Suprapubic skin (tissue), 4 donors: ENCODE measurements at regions not wholly inside any gene's neighbourhood (a gene's known extent, or its start where the extent isn't known, plus 50 kb on each side); places are given as distances from the start of the nearest gene placed in this dataset.

Source experiments
- DNase-seq, 2 donors: peaks; one replicate each; pipeline ENCODE4 v3.0.0-alpha.2; 2019; ENCODE audit warnings: low spot score in 2 of 2
- H3K27ac ChIP-seq: fragments of 200-600 bp; sonication (generic); one replicate; pipeline ENCODE4 v1.5.1; 2019
- H3K27me3 ChIP-seq: fragments of 200-600 bp; sonication (generic); one replicate; pipeline ENCODE4 v1.5.1; 2019
- H3K36me3 ChIP-seq: fragments of 200-600 bp; sonication (generic); one replicate; pipeline ENCODE4 v1.5.1; 2019
- H3K4me1 ChIP-seq: fragments of 200-600 bp; sonication (generic); one replicate; pipeline ENCODE4 v1.5.1; 2019
- H3K4me3 ChIP-seq: fragments of 200-600 bp; sonication (generic); one replicate; pipeline ENCODE4 v1.5.1; 2019; ENCODE audit warnings: mild to moderate bottlenecking
- H3K9me3 ChIP-seq: fragments of 200-600 bp; sonication (generic); one replicate; pipeline ENCODE4 v1.5.1; 2019
- EP300 ChIP-seq: sonication (generic); formaldehyde crosslinking; IDR thresholded peaks from one replicate; pipeline ENCODE4 v1.6.1; 2017; ENCODE audit warnings: antibody characterized with exemption
- POLR2A ChIP-seq, 2 donors: fragments of 450-650 bp; IDR thresholded peaks; one replicate each; pipeline ENCODE4 v1.6.1; 2017; ENCODE audit warnings: antibody characterized with exemption in 2 of 2, mild to moderate bottlenecking in 2 of 2, moderate library complexity in 2 of 2
- POLR2AphosphoS5 ChIP-seq, 3 donors: sonication (generic); formaldehyde crosslinking; IDR thresholded peaks; one replicate each; pipeline ENCODE4 v1.6.1; 2017; ENCODE audit warnings: antibody characterized with exemption in 3 of 3
- WGBS: methylation state at CpG from one replicate; pipeline ENCODE4 v1.1.5; 2018; 5-methylcytosine and 5-hydroxymethylcytosine counted together
- TF ChIP-seq, protein P1 (sequence below), 2 donors: fragments of 200-600 bp in 1 of 2; fragments of 450-650 bp in 1 of 2; sonication (generic) in 1 of 2; IDR thresholded peaks; one replicate each; pipeline ENCODE4 v1.5.1; 2016 to 2019; ENCODE audit warnings: antibody characterized with exemption in 2 of 2, mild to moderate bottlenecking in 1 of 2, moderate library complexity in 1 of 2

DNA sequence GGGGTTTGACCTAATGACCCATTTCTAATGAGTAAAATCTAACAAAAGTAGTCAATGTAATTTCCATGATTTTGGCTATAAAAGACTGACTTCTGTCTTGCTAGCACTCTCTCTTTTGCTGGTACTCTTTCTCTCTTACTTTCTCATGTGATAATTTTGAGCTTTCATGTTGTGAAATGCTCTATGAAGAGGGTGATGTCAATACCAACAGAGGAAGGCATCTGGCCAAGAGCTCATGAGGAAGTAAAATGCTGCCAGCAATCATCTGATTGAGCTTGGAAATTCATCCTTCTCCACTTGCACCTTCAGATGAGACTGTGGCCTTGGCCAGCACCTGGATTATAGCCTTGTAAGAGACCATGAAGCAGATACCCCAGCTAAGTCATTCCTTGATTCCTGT lies 347.7 kb downstream of the HS3ST1 start:
- Histone ChIP-seq H3K27me3 (no peaks in the 10 kb centered on the region), H3K9me3 (no peaks in the 10 kb centered on the region), H3K27ac (no peak overlapping the region), H3K36me3 (no peaks in the 10 kb centered on the region), H3K4me1 (no peaks in the 10 kb centered on the region), H3K4me3 (no peak overlapping the region)
- TF ChIP-seq POLR2A (IDR thresholded peaks at IDR 0.05) = no peak
- TF ChIP-seq, protein P1, sequence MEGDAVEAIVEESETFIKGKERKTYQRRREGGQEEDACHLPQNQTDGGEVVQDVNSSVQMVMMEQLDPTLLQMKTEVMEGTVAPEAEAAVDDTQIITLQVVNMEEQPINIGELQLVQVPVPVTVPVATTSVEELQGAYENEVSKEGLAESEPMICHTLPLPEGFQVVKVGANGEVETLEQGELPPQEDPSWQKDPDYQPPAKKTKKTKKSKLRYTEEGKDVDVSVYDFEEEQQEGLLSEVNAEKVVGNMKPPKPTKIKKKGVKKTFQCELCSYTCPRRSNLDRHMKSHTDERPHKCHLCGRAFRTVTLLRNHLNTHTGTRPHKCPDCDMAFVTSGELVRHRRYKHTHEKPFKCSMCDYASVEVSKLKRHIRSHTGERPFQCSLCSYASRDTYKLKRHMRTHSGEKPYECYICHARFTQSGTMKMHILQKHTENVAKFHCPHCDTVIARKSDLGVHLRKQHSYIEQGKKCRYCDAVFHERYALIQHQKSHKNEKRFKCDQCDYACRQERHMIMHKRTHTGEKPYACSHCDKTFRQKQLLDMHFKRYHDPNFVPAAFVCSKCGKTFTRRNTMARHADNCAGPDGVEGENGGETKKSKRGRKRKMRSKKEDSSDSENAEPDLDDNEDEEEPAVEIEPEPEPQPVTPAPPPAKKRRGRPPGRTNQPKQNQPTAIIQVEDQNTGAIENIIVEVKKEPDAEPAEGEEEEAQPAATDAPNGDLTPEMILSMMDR (IDR thresholded peaks at IDR 0.05) = no peak
- TF ChIP-seq EP300 = no peak
- no peak for TF ChIP-seq POLR2AphosphoS5 (IDR thresholded peaks at IDR 0.05)
- DNase-seq = no peak

DNA sequence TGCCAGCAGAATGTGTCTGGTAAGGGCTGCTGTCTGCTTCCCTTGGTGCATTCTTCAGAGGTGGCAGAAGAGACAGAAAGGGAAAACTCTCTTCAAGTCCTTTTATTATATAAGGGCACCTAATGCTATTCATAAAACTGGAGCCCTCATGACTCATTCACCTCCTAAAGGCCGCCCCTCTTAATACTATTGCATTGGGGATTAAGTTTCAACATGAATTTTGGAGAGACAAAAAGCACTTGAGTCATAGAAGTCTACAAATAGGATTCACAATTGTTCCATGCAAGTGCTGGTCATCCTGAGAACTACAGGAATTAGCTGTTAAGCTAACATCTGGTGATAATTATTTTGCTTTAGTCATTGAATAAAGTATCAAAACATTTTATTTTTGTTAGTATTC lies 349.5 kb downstream of the HS3ST1 start:
- no peaks in the 10 kb centered on the region for H3K9me3 ChIP-seq
- TF ChIP-seq, protein P1 (IDR thresholded peaks at IDR 0.05) = no peak
- TF ChIP-seq POLR2A (IDR thresholded peaks at IDR 0.05) (no peak), POLR2AphosphoS5 (IDR thresholded peaks at IDR 0.05) (no peak), EP300 (no peak)

DNA sequence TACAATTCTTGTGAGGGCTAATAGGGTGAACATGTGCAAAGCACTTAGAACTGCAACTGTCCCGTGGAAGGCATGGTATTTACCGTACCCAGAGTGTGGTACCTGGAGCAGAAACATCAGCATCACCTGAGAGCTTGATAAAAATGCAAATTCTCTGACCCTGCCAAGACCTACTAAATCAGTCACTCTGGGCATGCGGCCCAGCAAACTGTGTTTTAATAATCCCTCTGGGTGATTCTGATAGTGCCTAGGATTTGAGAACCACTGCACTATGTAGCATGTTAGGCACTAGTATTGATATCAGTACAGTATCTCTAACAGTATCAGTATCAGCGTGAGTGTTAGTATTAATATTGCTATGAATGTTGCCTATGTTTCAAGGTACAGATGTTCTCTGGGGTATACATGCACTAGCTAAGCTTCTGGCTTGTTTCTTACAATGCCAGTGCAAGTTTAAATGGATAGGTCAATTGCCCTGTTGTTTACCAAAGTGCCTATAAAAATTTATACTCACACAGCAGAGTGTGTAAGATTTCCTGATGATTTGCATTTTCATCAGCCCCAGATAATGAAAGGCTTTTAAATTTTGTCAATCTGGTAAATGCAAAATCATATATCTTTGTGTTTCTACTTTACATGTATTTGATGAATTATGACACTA lies 354.0 kb downstream of the HS3ST1 start:
- Histone ChIP-seq H3K9me3 (no peaks in the 10 kb centered on the region), H3K36me3 (no peaks in the 10 kb centered on the region), H3K4me1 (no peaks in the 10 kb centered on the region), H3K4me3 (no peak overlapping the region), H3K27ac (no peak overlapping the region), H3K27me3 (no peaks in the 10 kb centered on the region)
- DNase-seq = no peak
- WGBS = 58% methylated on average over 4 of the region's 4 CpGs
- TF ChIP-seq, protein P1 (IDR thresholded peaks at IDR 0.05) = no peak
- TF ChIP-seq POLR2AphosphoS5 (IDR thresholded peaks at IDR 0.05) (no peak), POLR2A (IDR thresholded peaks at IDR 0.05) (no peak), EP300 (no peak)

More for the DNA sequence above, 349.5 kb downstream of the HS3ST1 start:
- no peaks in the 10 kb centered on the region for H3K36me3 ChIP-seq
- H3K27me3 ChIP-seq = no peaks in the 10 kb centered on the region
- no peak overlapping the region for H3K27ac ChIP-seq
- no peaks in the 10 kb centered on the region for H3K4me1 ChIP-seq
- no peak for DNase-seq
- no peak overlapping the region for H3K4me3 ChIP-seq
- WGBS = 52% methylated on average over 1 of the region's 1 CpG

DNA sequence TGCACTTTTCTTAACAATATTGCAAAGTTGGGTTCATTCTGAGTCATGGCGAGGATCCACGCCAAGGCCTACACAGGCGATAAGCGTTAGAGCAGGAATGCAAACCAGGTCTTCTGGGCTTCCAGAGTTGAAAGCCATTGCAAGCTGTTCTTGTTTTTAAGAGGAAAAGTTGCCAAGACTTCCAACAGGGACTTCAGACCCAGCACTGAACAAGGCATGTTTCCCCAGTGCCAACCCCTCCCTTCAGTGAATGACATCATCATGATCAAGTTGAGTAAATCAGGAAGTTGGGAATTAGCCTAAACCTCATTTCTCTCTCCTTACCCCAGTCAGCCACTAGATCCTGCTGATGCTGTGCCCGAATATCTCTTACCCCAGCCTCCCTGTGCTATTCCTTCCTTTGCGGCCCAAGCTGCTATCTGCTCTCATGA lies 355.1 kb downstream of the HS3ST1 start:
- peak in 1 of 2 donors; percentile 63 for DNase-seq
- TF ChIP-seq EP300 (no peak), POLR2AphosphoS5 (IDR thresholded peaks at IDR 0.05) (no peak), POLR2A (IDR thresholded peaks at IDR 0.05) (no peak)
- TF ChIP-seq, protein P1 (IDR thresholded peaks at IDR 0.05) = no peak
- Histone ChIP-seq H3K36me3 (no peaks in the 10 kb centered on the region), H3K4me3 (no peak overlapping the region), H3K4me1 (no peaks in the 10 kb centered on the region), H3K27ac (no peak overlapping the region), H3K27me3 (no peaks in the 10 kb centered on the region), H3K9me3 (no peaks in the 10 kb centered on the region)
- 71% methylated on average over 6 of the region's 6 CpGs for WGBS

DNA sequence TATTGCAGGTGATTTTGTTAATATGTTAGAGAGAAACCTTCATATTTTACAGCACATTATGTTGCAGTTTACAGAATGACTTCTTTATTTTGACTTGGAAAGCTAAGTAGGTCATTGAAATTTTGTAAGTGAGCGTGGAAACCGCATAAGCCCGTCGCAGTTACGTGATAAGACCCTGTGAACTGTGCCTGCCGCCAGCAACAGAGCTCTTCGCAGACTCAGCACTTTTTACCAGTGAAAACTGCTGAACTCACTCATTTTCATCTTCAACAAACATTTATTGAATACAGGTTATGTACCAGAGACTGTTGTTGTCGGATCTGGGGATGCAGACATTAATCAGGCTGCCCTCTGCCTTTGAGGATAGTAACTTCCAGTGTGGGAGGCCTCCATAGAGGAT lies 355.7 kb downstream of the HS3ST1 start:
- no peaks in the 10 kb centered on the region for H3K27me3 ChIP-seq
- H3K27ac ChIP-seq = no peak overlapping the region
- no peaks in the 10 kb centered on the region for H3K4me1 ChIP-seq
- H3K4me3 ChIP-seq = no peak overlapping the region
- no peaks in the 10 kb centered on the region for H3K9me3 ChIP-seq
- WGBS = 87% methylated on average over 8 of the region's 8 CpGs
- TF ChIP-seq POLR2A (IDR thresholded peaks at IDR 0.05) (no peak), EP300 (no peak), POLR2AphosphoS5 (IDR thresholded peaks at IDR 0.05) (no peak)
- TF ChIP-seq, protein P1 (IDR thresholded peaks at IDR 0.05) = no peak
- DNase-seq = no peak
- H3K36me3 ChIP-seq = no peaks in the 10 kb centered on the region
